NCI-H524 (cell line): ENCODE measurements at regions not wholly inside any gene's neighbourhood (a gene's known extent, or its start where the extent isn't known, plus 50 kb on each side); places are given as distances from the start of the nearest gene placed in this dataset.
"Not testable (repeated sequence)": the region's sequence is repeated elsewhere in the genome, so short reads cannot be mapped to it uniquely, and the experiment has no call there.

Experiments used
- DNase-seq, 2 experiments: peaks; one replicate each; lab custom pipeline; 2025; lab: John Stamatoyannopoulos, UW

- no peak for DNase-seq
These were observed 56.0 kb upstream of the CDX4 start for GRCh38 chrX:73390628-73391567.

DNA sequence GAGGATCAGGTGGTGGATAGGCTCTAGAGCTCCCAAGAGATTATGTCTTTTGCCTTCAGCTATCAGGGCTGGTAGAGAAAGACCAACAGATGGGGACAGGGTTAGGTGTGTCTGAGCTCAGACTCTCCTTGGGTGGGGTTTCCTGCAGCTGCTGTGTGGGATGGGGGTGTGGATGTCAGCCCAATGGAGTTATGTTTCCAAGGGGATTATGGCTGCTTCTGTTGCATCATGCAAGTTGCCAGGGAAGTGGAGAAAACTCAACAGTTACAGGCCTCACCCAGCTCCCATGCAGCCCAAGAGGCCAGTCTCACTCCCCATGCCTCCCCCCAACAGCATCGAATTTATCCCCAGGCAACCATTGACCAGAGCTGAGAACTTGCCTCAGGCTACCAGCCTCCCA is 80.2 kb upstream of the CDX4 start:
- DNase-seq = peak; percentile 2 to 36

DNA sequence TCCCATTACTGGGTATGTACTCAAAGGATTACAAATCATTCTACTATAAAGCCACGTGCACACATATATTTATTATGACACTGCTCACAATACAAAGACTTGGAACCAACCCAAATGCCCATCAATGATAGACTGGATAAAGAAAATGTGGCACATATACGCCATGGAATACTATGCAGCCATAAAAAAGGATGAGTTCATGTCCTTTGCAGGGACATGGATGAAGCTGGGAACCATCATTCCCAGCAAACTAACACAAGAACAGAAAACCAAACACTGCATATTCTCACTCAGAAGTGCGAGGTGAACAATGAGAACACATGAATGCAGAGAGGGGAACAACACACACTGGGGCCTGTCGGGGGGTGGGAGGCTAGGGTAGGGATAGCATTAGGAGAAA is 89.6 kb upstream of the CDX4 start:
- not testable (repeated sequence) for DNase-seq

- DNase-seq = no peak
These were observed 97.9 kb upstream of the CDX4 start for GRCh38 chrX:73348977-73349376.

- no peak for DNase-seq
These were observed 109.5 kb upstream of the CDX4 start for GRCh38 chrX:73337366-73337765.

DNA sequence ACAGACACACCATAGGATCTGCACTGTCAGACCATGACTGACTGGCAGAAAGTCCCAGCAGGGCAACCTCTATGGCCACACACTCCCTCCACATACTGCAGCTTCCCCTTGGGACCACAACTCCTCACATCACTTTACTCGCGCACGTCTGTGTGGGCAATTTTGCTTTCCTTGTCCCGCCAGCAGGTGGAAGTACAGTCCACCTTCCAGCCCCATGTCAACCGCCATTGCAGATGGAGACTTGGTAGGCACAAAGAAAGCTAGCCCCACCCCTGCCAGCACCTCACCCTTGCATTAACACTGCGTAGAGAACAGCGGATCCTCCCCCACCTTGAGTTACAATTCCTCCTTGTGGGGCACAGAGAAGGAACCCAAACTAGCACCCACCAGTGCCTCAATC is 74.4 kb upstream of the NAP1L2 start:
- DNase-seq = peak in 1 of 2 experiments; percentile 5

DNA sequence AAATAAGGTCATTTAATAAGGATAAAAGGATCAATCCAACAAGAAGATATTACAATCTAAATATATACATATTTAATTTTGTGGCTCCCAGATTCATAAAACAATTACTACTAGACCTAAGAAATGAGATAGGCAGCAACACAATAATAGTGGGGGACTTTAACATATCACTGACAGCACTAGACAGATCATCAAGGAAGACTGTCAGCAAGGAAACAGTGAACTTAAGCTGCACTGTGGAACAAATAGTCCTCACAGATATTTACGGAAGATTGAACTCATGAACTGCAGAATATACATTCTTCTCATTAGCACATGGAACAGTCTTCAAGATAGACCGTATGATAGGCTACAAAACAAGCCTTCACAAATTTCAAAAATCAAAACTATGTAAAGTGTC is 56.1 kb upstream of the NAP1L2 start:
- no peak for DNase-seq

DNA sequence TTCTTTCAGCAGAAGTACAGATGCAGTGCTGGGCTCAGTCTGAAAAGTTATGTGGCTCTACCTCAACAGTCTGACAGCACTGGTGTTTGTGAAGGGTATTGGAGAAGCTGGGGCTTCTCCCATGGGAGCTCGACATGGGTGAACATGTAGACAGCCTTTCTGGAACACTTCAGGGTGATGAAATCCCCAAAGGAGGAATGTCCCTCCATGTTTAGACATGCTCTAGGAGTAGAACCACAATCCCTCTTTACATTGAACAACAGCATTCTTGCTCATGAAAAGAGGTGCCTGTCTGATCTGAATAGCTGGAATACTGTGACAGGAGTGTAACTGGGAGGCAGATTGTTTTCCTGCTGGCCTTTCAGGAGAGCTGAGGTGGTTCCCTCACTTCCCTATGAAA is 53.8 kb upstream of the NAP1L2 start:
- no peak for DNase-seq

DNA sequence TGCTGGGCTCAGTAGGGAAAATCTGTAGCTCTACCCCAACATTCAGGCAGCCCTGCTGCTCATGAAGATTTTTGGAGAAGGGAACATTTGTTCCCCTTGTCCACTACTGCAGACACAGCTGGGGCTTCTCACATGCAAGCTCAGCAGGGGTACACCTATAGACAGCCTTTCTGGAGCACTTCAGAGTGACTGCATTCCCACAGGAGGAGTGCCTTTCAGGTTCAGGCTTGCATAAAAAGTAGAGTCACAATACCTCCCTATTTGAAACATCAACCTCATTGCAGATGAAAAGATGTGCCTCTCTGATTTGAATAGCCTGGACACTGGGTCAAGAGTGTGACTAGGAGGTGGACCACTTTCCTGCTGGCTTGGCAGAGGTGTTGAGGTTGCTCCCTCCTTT is 53.3 kb upstream of the NAP1L2 start:
- DNase-seq = no peak

GRCh38 chrX:73267206-73267605 is 52.6 kb upstream of the NAP1L2 start:
- no peak for DNase-seq

DNA sequence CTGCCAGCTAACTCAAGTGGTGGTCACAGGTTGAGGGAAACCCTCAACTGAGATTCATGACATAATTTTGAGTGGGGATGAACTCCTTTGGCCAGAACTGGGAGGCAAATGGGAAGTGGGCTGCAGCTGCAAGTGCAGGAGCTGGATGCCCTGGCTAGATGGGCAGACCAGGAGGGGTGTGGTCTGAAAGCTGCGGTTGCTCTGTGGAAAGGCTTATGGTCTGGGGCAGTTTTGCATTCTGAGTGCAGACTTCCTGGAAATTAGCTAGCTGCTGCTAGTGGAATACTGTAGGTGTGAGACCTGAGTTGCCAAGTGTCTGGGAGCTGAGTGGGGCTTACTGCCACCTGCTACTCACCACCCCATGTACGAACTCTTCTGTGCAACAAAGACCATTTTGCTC is 52.1 kb upstream of the NAP1L2 start:
- no peak for DNase-seq
